ENCODE measurements at regions not wholly inside any gene's neighbourhood (a gene's known extent, or its start where the extent isn't known, plus 50 kb on each side); places are given as distances from the start of the nearest gene placed in this dataset.

DNA sequence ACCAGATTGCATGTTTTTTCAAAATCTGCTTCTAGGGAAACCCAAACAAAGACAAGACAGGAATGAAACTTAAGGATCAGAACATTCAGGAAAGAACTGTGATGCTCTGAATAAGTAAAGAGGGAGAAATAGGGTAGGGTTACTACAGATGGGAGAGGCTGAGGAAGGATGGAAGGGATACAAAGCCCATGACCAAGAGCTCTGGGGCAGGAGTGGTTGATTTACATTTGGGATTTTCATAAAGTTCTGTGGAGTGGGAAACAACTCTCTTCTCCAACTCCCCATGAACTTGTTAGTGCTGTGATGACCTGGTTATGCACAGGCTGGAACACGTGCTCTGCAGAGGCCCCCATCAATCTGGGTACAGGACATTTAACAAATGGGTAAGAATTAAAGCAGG is 216.0 kb upstream of the KLF14 start:
- H3K27ac ChIP-seq (ENCODE audit: low read depth, low read length) = peak overlapping the region; percentile 91
- POLR2A ChIA-PET = interaction anchor here (1.2 to 1.6 kb wide), 2 partner anchors 9 to 10 kb away, joined by 3 to 6 read pairs; no protein-coding TSS in a partner anchor

More for the DNA sequence above, 216.0 kb upstream of the KLF14 start:
- intact Hi-C loops (cut with micrococcal nuclease) = no loop called here
- CTCF ChIA-PET = interaction anchor here (2.1 kb wide), 2 partner anchors 10 to 53 kb away, joined by 9 to 12 read pairs; no protein-coding TSS in a partner anchor
- RAD21 ChIA-PET (ENCODE audit: low non-redundant PET in 1 of 2, low total read pairs in 2 of 2, uncharacterized antibody in 2 of 2, unreplicated experiment in 2 of 2) = no interaction called here
- Histone ChIP-seq H3K9me2 (ENCODE audit: insufficient read depth) (no peaks in the 10 kb centered on the region), H3K36me3 (ENCODE audit: control insufficient read depth in 1 of 2, insufficient read depth in 2 of 2, low read length in 2 of 2) (peaks cover 17 to 60% of the 10 kb centered on the region in 2 experiments), H3K79me2 (ENCODE audit: insufficient read depth, low read length) (peaks cover 100% of the 10 kb centered on the region), H3K27me3 (ENCODE audit: insufficient read depth, low read length) (no peaks in the 10 kb centered on the region), H2AFZ (ENCODE audit: low read depth, low read length, poor library complexity, severe bottlenecking) (no peak overlapping the region), H4K20me1 (ENCODE audit: insufficient read depth) (no peaks in the 10 kb centered on the region), H3K4me3 (replicated peaks in 1 of 2; ENCODE audit: low read depth in 1 of 2, low read length in 2 of 2) (no peak overlapping the region), H3K4me2 (ENCODE audit: low read length) (no peak overlapping the region), H3K4me1 (ENCODE audit: control insufficient read depth in 1 of 2, insufficient read depth in 2 of 2, low read length in 2 of 2) (peaks cover 60 to 94% of the 10 kb centered on the region in 2 experiments), H3K9me3 (ENCODE audit: control insufficient read depth in 1 of 2, insufficient read depth in 1 of 2, low read depth in 1 of 2, low read length in 2 of 2) (no peaks in the 10 kb centered on the region), H3K9ac (ENCODE audit: low read length) (no peak overlapping the region)
- DNase-seq (ENCODE audit: low read depth, low spot score) (no peak), ATAC-seq (peak; percentile 5; the same call in 1 of the 2 replicates)
- no peak for TF ChIP-seq POLR2AphosphoS5 (IDR thresholded peaks at IDR 0.05; ENCODE audit: low read depth, low read length)
- no peak for TF ChIP-seq EZH2 (IDR thresholded peaks at IDR 0.05)
- TF ChIP-seq POLR2A (IDR thresholded peaks at IDR 0.05; ENCODE audit: borderline replicate concordance, extremely low read depth, insufficient read depth, insufficient read length) = no peak
- no peak for TF ChIP-seq CBX3 (IDR thresholded peaks at IDR 0.05; ENCODE audit: low read depth)
- TF ChIP-seq ELF1 (IDR thresholded peaks at IDR 0.05; ENCODE audit: borderline replicate concordance, low read depth) = no peak
- no peak for TF ChIP-seq FOSL1 (IDR thresholded peaks at IDR 0.05; ENCODE audit: low read depth)
- no peak for TF ChIP-seq EZH2phosphoT487 (IDR thresholded peaks at IDR 0.05; ENCODE audit: borderline replicate concordance)
- TF ChIP-seq, protein P1, sequence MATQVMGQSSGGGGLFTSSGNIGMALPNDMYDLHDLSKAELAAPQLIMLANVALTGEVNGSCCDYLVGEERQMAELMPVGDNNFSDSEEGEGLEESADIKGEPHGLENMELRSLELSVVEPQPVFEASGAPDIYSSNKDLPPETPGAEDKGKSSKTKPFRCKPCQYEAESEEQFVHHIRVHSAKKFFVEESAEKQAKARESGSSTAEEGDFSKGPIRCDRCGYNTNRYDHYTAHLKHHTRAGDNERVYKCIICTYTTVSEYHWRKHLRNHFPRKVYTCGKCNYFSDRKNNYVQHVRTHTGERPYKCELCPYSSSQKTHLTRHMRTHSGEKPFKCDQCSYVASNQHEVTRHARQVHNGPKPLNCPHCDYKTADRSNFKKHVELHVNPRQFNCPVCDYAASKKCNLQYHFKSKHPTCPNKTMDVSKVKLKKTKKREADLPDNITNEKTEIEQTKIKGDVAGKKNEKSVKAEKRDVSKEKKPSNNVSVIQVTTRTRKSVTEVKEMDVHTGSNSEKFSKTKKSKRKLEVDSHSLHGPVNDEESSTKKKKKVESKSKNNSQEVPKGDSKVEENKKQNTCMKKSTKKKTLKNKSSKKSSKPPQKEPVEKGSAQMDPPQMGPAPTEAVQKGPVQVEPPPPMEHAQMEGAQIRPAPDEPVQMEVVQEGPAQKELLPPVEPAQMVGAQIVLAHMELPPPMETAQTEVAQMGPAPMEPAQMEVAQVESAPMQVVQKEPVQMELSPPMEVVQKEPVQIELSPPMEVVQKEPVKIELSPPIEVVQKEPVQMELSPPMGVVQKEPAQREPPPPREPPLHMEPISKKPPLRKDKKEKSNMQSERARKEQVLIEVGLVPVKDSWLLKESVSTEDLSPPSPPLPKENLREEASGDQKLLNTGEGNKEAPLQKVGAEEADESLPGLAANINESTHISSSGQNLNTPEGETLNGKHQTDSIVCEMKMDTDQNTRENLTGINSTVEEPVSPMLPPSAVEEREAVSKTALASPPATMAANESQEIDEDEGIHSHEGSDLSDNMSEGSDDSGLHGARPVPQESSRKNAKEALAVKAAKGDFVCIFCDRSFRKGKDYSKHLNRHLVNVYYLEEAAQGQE (IDR thresholded peaks at IDR 0.05; ENCODE audit: low read depth) = no peak
- no peak for TF ChIP-seq JUND (IDR thresholded peaks at IDR 0.05)
- TF ChIP-seq, protein P2, sequence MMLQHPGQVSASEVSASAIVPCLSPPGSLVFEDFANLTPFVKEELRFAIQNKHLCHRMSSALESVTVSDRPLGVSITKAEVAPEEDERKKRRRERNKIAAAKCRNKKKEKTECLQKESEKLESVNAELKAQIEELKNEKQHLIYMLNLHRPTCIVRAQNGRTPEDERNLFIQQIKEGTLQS (IDR thresholded peaks at IDR 0.05) = no peak; the same call in 1 of the 2 replicates
- TF ChIP-seq YY1 (IDR thresholded peaks at IDR 0.05; ENCODE audit: extremely low read depth, insufficient replicate concordance, low read depth, low read length) = no peak
- no peak for TF ChIP-seq SIN3A (IDR thresholded peaks at IDR 0.05; ENCODE audit: low read depth)
- TF ChIP-seq, protein P3, sequence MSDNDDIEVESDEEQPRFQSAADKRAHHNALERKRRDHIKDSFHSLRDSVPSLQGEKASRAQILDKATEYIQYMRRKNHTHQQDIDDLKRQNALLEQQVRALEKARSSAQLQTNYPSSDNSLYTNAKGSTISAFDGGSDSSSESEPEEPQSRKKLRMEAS (IDR thresholded peaks at IDR 0.05) = no peak
- TF ChIP-seq, protein P4, sequence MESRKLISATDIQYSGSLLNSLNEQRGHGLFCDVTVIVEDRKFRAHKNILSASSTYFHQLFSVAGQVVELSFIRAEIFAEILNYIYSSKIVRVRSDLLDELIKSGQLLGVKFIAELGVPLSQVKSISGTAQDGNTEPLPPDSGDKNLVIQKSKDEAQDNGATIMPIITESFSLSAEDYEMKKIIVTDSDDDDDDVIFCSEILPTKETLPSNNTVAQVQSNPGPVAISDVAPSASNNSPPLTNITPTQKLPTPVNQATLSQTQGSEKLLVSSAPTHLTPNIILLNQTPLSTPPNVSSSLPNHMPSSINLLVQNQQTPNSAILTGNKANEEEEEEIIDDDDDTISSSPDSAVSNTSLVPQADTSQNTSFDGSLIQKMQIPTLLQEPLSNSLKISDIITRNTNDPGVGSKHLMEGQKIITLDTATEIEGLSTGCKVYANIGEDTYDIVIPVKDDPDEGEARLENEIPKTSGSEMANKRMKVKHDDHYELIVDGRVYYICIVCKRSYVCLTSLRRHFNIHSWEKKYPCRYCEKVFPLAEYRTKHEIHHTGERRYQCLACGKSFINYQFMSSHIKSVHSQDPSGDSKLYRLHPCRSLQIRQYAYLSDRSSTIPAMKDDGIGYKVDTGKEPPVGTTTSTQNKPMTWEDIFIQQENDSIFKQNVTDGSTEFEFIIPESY (IDR thresholded peaks at IDR 0.05; ENCODE audit: extremely low read depth, insufficient replicate concordance, low read length) = no peak
- no peak for TF ChIP-seq SRF (IDR thresholded peaks at IDR 0.05; ENCODE audit: low read depth)
- no peak for TF ChIP-seq ZFX (IDR thresholded peaks at IDR 0.05)
- TF ChIP-seq RAD21 (IDR thresholded peaks at IDR 0.05; ENCODE audit: low read depth) = no peak
- no peak for TF ChIP-seq TCF7L2 (IDR thresholded peaks at IDR 0.05; ENCODE audit: borderline replicate concordance, extremely low read depth, insufficient read depth, insufficient read length)
- BruUV-seq (replicated peaks) = no TSS peak
